Prostate gland (tissue), 2 donors: ENCODE measurements at regions not wholly inside any gene's neighbourhood (a gene's known extent, or its start where the extent isn't known, plus 50 kb on each side); places are given as distances from the start of the nearest gene placed in this dataset.

Experiments used
- CTCF ChIP-seq, 4 experiments: fragments of 200-600 bp in 2 of 4; fragments of 450-650 bp in 2 of 4; sonication (generic) in 2 of 4; IDR thresholded peaks; 1 replicate in 3 of 4; 2 replicates in 1 of 4; pipeline ENCODE4 v1.5.1; 2016 to 2019; ENCODE audit warnings: antibody characterized with exemption in 4 of 4, mild to moderate bottlenecking in 2 of 4, moderate library complexity in 2 of 4
- POLR2A ChIP-seq: fragments of 450-650 bp; IDR thresholded peaks from one replicate; pipeline ENCODE4 v1.6.1; 2016; ENCODE audit warnings: antibody characterized with exemption, mild to moderate bottlenecking
- POLR2AphosphoS5 ChIP-seq: sonication (generic); formaldehyde crosslinking; IDR thresholded peaks from one replicate; pipeline ENCODE4 v1.6.1; 2017; ENCODE audit warnings: antibody characterized with exemption

GRCh38 chr2:150011161-150011730, 423.7 kb upstream of the MMADHC start:
- TF ChIP-seq CTCF (IDR thresholded peaks at IDR 0.05): no peak
- no peak for TF ChIP-seq POLR2AphosphoS5
- TF ChIP-seq POLR2A: no peak
